ENCODE measurements at regions not wholly inside any gene's neighbourhood (a gene's known extent, or its start where the extent isn't known, plus 50 kb on each side); places are given as distances from the start of the nearest gene placed in this dataset.
"Not testable (repeated sequence)": the region's sequence is repeated elsewhere in the genome, so short reads cannot be mapped to it uniquely, and the experiment has no call there.

DNA sequence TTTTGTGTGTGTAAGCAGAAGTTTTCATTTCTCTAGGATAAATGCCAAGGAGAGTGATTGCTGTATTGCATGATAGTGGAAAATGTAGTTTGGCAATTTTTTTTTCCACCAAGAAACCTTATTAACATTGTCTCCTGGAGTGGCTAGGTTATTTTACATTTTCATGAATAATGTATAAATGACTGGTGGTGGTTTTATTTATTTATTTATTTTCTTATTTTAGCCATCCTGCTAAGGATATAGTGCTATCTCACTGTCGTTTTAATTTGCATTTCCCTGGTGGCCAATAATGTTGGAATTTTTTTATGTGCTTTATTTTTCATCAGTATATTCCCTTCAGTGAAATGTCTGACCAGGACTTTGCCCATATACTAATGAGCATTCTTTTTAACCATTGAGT lies 328.3 kb upstream of the OR4C13 start:
- not testable (repeated sequence) for TF ChIP-seq POLR2A, POLR2AphosphoS5 (IDR thresholded peaks at IDR 0.05)
- TF ChIP-seq, protein P1, sequence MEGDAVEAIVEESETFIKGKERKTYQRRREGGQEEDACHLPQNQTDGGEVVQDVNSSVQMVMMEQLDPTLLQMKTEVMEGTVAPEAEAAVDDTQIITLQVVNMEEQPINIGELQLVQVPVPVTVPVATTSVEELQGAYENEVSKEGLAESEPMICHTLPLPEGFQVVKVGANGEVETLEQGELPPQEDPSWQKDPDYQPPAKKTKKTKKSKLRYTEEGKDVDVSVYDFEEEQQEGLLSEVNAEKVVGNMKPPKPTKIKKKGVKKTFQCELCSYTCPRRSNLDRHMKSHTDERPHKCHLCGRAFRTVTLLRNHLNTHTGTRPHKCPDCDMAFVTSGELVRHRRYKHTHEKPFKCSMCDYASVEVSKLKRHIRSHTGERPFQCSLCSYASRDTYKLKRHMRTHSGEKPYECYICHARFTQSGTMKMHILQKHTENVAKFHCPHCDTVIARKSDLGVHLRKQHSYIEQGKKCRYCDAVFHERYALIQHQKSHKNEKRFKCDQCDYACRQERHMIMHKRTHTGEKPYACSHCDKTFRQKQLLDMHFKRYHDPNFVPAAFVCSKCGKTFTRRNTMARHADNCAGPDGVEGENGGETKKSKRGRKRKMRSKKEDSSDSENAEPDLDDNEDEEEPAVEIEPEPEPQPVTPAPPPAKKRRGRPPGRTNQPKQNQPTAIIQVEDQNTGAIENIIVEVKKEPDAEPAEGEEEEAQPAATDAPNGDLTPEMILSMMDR (IDR thresholded peaks at IDR 0.05 in 8 of 11, conservative IDR thresholded peaks at IDR 0.05 in 3 of 11), result not testable (repeated sequence)

Data from spleen (tissue), 7 donors.